Breast epithelium (tissue), 4 donors: ENCODE measurements at regions not wholly inside any gene's neighbourhood (a gene's known extent, or its start where the extent isn't known, plus 50 kb on each side); places are given as distances from the start of the nearest gene placed in this dataset.

Experiments
- DNase-seq, 2 donors: peaks; one replicate each; pipeline ENCODE4 v3.0.0-alpha.2; 2019; ENCODE audit warnings: low spot score in 2 of 2
- H3K27ac ChIP-seq, 2 donors: fragments of 200-600 bp; sonication (generic) in 1 of 2; one replicate each; pipeline ENCODE4 v1.5.1; 2016 to 2019; ENCODE audit warnings: mild to moderate bottlenecking in 1 of 2
- H3K27me3 ChIP-seq, 2 donors: fragments of 200-600 bp; sonication (generic) in 1 of 2; one replicate each; pipeline versions ENCODE4 v1.5.1 to v1.6.0; 2017 to 2019; ENCODE audit warnings: control low read depth in 1 of 2, mild to moderate bottlenecking in 1 of 2
- H3K36me3 ChIP-seq: fragments of 200-600 bp; one replicate; pipeline ENCODE4 v1.5.1; 2019
- H3K4me1 ChIP-seq, 2 donors: fragments of 200-600 bp; sonication (generic); one replicate each; pipeline ENCODE4 v1.5.1; 2016 to 2019; ENCODE audit warnings: control low read depth in 1 of 2
- H3K4me3 ChIP-seq, 3 donors: fragments of 200-600 bp; sonication (generic); 1 replicate in 2 of 3; 2 replicates in 1 of 3; pipeline ENCODE4 v1.5.1; 2016 to 2019; ENCODE audit warnings: mild to moderate bottlenecking in 3 of 3, moderate library complexity in 2 of 3
- H3K9me3 ChIP-seq, 2 donors: fragments of 200-600 bp; sonication (generic) in 1 of 2; one replicate each; pipeline ENCODE4 v1.5.1; 2016 to 2019; ENCODE audit warnings: control low read depth in 1 of 2
- POLR2A ChIP-seq: fragments of 450-650 bp; IDR thresholded peaks from one replicate; pipeline ENCODE4 v1.6.1; 2016; ENCODE audit warnings: antibody characterized with exemption, mild to moderate bottlenecking, moderate library complexity
- POLR2AphosphoS5 ChIP-seq, 3 donors: sonication (generic); formaldehyde crosslinking; IDR thresholded peaks; one replicate each; pipeline ENCODE4 v1.6.1; 2017; ENCODE audit warnings: antibody characterized with exemption in 3 of 3
- intact Hi-C: fragments of 100-400 bp; cut with DNase I; formaldehyde crosslinking; loops from one replicate; pipeline ENCODE4 v1.15.1; 2023; ENCODE audit warnings: low total_unique reads
- TF ChIP-seq, protein P1 (sequence below), 3 donors: fragments of 450-650 bp; IDR thresholded peaks; one replicate each; pipeline ENCODE4 v1.5.1; 2016 to 2017; ENCODE audit warnings: antibody characterized with exemption in 3 of 3, mild to moderate bottlenecking in 3 of 3, moderate library complexity in 3 of 3

DNA sequence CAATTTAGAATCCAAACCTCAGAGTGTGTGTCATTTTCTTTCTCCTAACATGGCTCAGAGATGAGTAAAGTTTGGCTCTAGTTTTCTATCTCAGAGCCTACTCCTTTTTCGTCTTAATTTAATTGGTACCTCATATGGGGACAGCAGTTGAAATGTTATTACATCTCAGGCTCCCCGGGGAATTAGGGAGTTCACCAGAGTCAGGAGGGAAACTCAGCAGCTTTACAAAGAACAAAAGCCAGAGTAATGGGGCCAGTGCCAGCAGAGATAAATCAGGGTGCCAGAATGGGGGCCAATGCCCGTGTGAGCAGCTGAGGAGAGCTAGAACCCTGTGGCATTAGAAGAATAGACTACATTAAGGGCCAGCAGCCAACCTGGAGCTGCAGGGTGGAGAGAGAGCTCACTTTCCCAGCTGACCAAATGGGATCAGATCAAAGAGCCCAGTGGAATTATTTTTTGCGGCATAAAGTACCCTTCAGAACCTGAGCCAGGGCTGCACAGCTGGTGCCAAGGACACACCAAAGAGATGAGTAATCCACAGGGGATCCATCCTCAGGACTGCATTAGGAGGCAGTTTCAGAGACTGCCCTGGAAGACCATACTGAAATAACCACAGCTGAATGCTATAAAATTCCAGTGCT is 207.1 kb upstream of the DKK2 start:
- TF ChIP-seq POLR2A, result no peak
- TF ChIP-seq, protein P1, sequence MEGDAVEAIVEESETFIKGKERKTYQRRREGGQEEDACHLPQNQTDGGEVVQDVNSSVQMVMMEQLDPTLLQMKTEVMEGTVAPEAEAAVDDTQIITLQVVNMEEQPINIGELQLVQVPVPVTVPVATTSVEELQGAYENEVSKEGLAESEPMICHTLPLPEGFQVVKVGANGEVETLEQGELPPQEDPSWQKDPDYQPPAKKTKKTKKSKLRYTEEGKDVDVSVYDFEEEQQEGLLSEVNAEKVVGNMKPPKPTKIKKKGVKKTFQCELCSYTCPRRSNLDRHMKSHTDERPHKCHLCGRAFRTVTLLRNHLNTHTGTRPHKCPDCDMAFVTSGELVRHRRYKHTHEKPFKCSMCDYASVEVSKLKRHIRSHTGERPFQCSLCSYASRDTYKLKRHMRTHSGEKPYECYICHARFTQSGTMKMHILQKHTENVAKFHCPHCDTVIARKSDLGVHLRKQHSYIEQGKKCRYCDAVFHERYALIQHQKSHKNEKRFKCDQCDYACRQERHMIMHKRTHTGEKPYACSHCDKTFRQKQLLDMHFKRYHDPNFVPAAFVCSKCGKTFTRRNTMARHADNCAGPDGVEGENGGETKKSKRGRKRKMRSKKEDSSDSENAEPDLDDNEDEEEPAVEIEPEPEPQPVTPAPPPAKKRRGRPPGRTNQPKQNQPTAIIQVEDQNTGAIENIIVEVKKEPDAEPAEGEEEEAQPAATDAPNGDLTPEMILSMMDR (IDR thresholded peaks at IDR 0.05), result no peak
- no peak for TF ChIP-seq POLR2AphosphoS5 (IDR thresholded peaks at IDR 0.05)
- peak in 1 of 2 donors; percentile 19 for DNase-seq
- H3K27ac ChIP-seq, result no peak overlapping the region

DNA sequence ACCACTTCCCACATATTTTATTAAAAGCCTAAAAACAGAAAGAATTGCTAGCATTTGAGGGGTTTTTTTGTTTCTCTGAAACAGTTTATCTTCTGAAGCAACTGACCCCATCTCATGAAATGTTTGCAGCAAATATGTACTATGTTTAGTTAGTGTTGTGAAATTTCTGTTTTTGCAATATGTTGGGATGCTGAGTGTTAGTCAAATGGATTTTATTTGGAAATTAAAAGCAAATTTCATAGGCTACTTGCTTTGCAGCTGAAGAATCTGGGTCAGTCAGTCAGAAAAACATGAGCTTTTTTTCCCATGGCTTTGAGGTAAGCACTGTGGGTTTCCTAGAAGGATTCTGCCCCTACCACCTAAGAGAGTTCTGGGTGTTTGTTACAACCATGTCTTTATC is 184.9 kb upstream of the DKK2 start:
- Histone ChIP-seq H3K4me1 (no peaks in the 10 kb centered on the region), H3K27ac (peak overlapping the region; percentile 33 to 38), H3K36me3 (no peaks in the 10 kb centered on the region), H3K27me3 (no peaks in the 10 kb centered on the region), H3K9me3 (no peaks in the 10 kb centered on the region), H3K4me3 (no peak overlapping the region)
- TF ChIP-seq, protein P1 (IDR thresholded peaks at IDR 0.05), result no peak
- TF ChIP-seq POLR2AphosphoS5 (IDR thresholded peaks at IDR 0.05), result no peak
- no peak for DNase-seq
- intact Hi-C loops, result no loop called here

More for the DNA sequence above, 207.1 kb upstream of the DKK2 start:
- H3K4me1 ChIP-seq, result peaks cover 0 to 6% of the 10 kb centered on the region in 2 donors
- H3K27me3 ChIP-seq, result no peaks in the 10 kb centered on the region
- H3K9me3 ChIP-seq, result no peaks in the 10 kb centered on the region
- intact Hi-C loops, result no loop called here
- H3K4me3 ChIP-seq, result no peak overlapping the region
- H3K36me3 ChIP-seq, result no peaks in the 10 kb centered on the region

DNA sequence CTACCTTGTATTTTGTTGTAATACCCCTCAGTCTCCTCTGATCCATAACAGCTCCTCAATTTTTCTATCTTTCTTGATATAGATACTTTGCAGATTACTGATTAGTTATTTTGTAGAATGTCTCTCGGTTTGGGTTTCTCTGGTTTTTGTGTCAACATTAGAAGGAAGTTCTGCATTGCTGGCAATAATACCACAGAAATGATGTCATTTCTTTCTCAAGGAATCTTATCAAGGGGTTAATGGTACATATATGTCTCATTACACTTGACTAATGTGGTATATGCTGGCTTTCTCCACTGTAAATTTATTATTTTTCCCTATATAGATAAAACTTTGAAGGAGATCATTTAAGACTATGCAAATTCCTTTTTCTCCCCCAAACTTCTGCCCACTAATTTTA is 183.6 kb upstream of the DKK2 start:
- Histone ChIP-seq H3K36me3 (no peaks in the 10 kb centered on the region), H3K9me3 (no peaks in the 10 kb centered on the region), H3K27ac (no peak overlapping the region), H3K4me3 (no peak overlapping the region), H3K4me1 (no peaks in the 10 kb centered on the region), H3K27me3 (no peaks in the 10 kb centered on the region)
- no peak for DNase-seq
- TF ChIP-seq, protein P1 (IDR thresholded peaks at IDR 0.05), result no peak
- intact Hi-C loops, result no loop called here

DNA sequence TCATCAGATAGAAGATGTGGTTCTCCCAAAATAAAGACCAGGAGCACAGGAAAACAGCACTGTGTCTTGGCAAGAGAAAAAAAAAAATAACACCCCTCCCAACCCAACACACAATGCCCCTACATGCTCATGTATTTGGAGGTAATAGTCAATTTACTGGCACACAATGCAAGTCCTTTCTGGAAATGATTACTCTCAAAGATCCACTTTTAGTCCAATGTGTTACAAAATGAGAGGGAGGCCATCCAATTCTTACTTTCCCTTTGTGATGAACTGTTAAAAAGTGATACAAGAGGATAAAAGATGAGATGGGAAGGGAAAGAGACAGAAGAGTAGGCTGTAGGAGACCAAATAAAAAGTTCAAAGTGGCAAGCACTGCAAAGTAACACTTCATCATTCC is 180.3 kb upstream of the DKK2 start:
- H3K27ac ChIP-seq, result no peak overlapping the region
- no peak for TF ChIP-seq POLR2A
- TF ChIP-seq, protein P1 (IDR thresholded peaks at IDR 0.05), result no peak
- TF ChIP-seq POLR2AphosphoS5 (IDR thresholded peaks at IDR 0.05), result peak in 1 of 3 donors; percentile 31
- intact Hi-C loops, result no loop called here
- no peaks in the 10 kb centered on the region for H3K27me3 ChIP-seq
- no peaks in the 10 kb centered on the region for H3K9me3 ChIP-seq
- H3K36me3 ChIP-seq, result no peaks in the 10 kb centered on the region
- no peak overlapping the region for H3K4me3 ChIP-seq
- no peaks in the 10 kb centered on the region for H3K4me1 ChIP-seq
- DNase-seq, result no peak

DNA sequence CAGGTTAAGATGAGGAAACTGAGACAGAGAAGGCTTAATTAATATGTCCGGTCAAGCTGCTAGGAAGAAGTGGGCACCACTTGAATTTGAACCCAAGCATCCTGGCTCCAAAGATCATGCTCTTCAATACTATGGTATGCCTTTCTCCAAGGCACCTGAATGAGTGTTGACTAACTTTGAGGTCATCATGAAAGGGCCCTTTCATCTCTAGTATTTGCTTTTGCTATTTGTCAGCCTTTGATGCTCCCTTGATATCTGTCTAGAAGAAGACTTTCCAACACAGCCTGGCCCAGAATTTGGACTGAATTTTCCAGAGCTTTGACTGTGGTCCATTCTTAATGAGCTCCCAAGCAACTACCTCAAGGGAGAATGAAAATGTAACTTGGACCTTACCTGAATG is 179.1 kb upstream of the DKK2 start:
- DNase-seq, result no peak
- Histone ChIP-seq H3K27ac (peak overlapping the region in 1 of 2 donors; percentile 1), H3K36me3 (no peaks in the 10 kb centered on the region), H3K9me3 (no peaks in the 10 kb centered on the region), H3K27me3 (no peaks in the 10 kb centered on the region), H3K4me3 (no peak overlapping the region), H3K4me1 (no peaks in the 10 kb centered on the region)
- intact Hi-C loops, result no loop called here
- TF ChIP-seq POLR2AphosphoS5 (IDR thresholded peaks at IDR 0.05) (no peak), POLR2A (no peak)
- TF ChIP-seq, protein P1 (IDR thresholded peaks at IDR 0.05), result no peak
